ENCODE measurements at regions not wholly inside any gene's neighbourhood (a gene's known extent, or its start where the extent isn't known, plus 50 kb on each side); places are given as distances from the start of the nearest gene placed in this dataset.

DNA sequence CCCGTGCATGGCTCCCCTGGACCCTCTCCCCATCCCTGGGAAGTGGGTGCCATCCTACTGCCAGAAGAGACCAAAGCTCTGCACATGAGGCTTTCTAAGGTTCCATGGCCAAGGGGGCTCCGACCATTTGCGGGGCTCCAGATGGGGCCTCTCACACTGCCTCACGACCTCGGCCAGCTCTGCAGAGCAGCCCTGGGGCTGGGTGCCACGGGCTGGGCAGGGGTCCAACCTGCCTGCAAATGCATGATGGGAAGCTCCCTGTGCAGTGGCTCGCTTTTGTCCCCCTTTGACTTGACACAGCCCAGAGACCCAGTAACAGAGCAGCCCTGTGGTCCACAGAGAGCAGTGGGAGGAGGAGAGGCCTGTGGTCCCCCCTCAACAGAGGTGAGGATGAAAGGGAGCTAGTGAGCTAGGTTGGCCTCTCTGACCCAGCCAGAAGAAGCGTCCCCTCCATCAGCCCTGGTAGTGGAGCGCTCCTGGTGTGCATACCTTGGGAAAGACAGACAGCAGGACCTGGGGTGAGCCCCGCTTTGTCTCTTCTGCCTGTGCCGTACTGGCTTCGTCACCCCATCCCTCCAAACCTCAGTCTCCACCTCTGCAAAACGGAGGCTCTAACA, 174.1 kb downstream of the DDX1 start:
- TF ChIP-seq, protein P1, sequence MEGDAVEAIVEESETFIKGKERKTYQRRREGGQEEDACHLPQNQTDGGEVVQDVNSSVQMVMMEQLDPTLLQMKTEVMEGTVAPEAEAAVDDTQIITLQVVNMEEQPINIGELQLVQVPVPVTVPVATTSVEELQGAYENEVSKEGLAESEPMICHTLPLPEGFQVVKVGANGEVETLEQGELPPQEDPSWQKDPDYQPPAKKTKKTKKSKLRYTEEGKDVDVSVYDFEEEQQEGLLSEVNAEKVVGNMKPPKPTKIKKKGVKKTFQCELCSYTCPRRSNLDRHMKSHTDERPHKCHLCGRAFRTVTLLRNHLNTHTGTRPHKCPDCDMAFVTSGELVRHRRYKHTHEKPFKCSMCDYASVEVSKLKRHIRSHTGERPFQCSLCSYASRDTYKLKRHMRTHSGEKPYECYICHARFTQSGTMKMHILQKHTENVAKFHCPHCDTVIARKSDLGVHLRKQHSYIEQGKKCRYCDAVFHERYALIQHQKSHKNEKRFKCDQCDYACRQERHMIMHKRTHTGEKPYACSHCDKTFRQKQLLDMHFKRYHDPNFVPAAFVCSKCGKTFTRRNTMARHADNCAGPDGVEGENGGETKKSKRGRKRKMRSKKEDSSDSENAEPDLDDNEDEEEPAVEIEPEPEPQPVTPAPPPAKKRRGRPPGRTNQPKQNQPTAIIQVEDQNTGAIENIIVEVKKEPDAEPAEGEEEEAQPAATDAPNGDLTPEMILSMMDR (conservative IDR thresholded peaks at IDR 0.05; ENCODE audit: low read depth, low read length): no peak
- Histone ChIP-seq H3K4me2 (no peak overlapping the region), H3K4me1 (ENCODE audit: low read depth, poor library complexity, severe bottlenecking) (no peaks in the 10 kb centered on the region), H3K36me3 (ENCODE audit: insufficient read depth) (no peaks in the 10 kb centered on the region), H3K27me3 (ENCODE audit: insufficient read depth, low read depth) (no peaks in the 10 kb centered on the region), H3K9ac (no peak overlapping the region), H2AFZ (ENCODE audit: low read depth) (no peak overlapping the region), H3K4me3 (IDR thresholded peaks at IDR 0.05; ENCODE audit: insufficient read depth, low read depth, low read length) (no peak overlapping the region), H3K79me2 (ENCODE audit: insufficient read depth, low read depth) (no peaks in the 10 kb centered on the region), H4K20me1 (ENCODE audit: insufficient read depth) (no peaks in the 10 kb centered on the region), H3K27ac (no peak overlapping the region)

DNA sequence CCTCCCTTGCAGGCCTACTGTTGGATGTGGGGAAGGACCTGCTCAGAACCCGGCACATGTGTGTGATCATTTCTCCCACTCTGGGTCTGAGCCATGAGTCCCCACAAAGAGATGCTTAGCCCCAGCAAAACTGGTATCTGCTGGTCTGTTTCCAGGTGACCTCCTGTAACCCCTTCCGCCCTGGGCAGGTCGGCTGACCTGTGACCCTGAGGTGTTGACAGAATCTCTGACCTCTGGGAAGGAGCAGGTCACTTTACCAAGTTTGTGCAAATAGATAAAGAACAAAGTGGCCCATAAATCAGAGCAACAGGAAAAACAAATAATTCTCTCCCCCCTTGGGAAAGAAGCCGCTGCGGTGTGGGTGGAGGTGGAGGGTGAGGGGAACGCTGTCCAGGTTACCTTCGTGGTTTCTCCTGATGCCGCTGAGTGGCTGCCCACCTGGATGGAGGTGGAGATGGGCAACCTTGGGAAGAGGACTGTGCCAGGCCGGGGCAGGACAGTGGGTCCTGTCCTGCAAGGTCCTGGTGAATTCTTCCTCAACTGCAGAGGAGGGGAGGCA, 174.0 kb upstream of the MYCN start:
- Histone ChIP-seq H3K4me3 (IDR thresholded peaks at IDR 0.05; ENCODE audit: insufficient read depth, low read depth, low read length) (no peak overlapping the region), H3K4me1 (ENCODE audit: low read depth, poor library complexity, severe bottlenecking) (no peaks in the 10 kb centered on the region), H3K36me3 (ENCODE audit: insufficient read depth) (no peaks in the 10 kb centered on the region), H3K4me2 (no peak overlapping the region), H4K20me1 (ENCODE audit: insufficient read depth) (no peaks in the 10 kb centered on the region), H2AFZ (ENCODE audit: low read depth) (no peak overlapping the region), H3K9ac (no peak overlapping the region), H3K27ac (no peak overlapping the region), H3K27me3 (ENCODE audit: insufficient read depth, low read depth) (no peaks in the 10 kb centered on the region), H3K79me2 (ENCODE audit: insufficient read depth, low read depth) (no peaks in the 10 kb centered on the region)
- TF ChIP-seq, protein P1 (conservative IDR thresholded peaks at IDR 0.05; ENCODE audit: low read depth, low read length): no peak

DNA sequence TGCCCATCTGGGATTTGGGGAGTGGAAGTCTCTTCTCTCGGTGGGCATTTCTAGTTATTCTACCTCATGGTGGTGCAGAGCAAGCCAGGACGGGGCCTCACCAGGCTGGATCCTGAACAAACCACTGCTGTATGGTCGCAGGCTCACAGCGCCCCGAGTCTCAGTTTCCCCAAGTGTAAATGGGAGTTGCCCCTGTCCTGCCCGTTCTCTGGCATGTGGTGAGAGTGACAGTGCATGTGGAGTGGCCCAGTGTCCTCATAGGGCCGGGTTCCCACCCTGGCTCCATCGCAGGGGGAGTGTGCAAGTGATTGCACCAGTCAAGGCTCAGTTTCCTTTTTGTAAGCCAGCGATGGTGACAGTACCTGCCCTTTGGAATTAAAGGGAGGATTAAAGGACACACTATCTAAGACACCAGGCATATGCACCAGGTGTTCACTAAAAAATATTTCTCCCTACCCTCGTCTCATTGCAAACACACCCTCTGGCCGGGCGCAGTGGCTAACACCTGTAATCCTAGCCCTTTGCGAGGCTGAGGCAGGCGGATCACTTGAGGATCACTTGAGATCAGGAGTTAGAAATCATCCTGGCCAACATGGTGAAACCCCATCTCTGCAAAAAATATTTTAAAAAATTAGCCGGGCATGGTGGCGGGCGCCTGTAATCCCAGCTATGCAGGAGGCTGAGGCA, 173.3 kb upstream of the MYCN start:
- Histone ChIP-seq H3K4me2 (no peak overlapping the region), H4K20me1 (ENCODE audit: insufficient read depth) (no peaks in the 10 kb centered on the region), H3K27ac (no peak overlapping the region), H3K9ac (no peak overlapping the region), H3K4me3 (IDR thresholded peaks at IDR 0.05; ENCODE audit: insufficient read depth, low read depth, low read length) (no peak overlapping the region), H2AFZ (ENCODE audit: low read depth) (no peak overlapping the region), H3K27me3 (ENCODE audit: insufficient read depth, low read depth) (no peaks in the 10 kb centered on the region), H3K79me2 (ENCODE audit: insufficient read depth, low read depth) (no peaks in the 10 kb centered on the region), H3K4me1 (ENCODE audit: low read depth, poor library complexity, severe bottlenecking) (no peaks in the 10 kb centered on the region), H3K36me3 (ENCODE audit: insufficient read depth) (no peaks in the 10 kb centered on the region)
- TF ChIP-seq, protein P1 (conservative IDR thresholded peaks at IDR 0.05; ENCODE audit: low read depth, low read length): no peak

DNA sequence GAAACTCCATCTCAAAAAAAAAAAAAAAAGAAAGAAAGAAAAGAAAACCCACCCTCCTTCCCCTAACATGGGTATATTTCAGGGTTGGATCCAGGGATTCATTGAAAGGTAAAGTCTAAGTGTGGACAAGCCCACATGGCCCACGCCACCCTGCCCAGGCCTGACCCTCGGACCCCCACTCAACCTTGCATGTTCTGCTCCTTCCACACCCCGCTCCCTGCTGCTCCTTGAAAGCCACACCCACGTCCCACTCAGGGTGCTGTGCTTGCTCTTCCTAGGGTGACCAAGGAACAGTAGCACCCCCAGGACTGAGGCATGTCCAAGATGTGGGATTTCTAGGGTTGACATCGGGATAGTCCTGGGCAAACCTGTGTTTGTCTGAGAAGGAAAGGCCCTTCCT, 172.7 kb upstream of the MYCN start:
- Histone ChIP-seq H4K20me1 (ENCODE audit: insufficient read depth) (no peaks in the 10 kb centered on the region), H3K27ac (no peak overlapping the region), H3K79me2 (ENCODE audit: insufficient read depth, low read depth) (no peaks in the 10 kb centered on the region), H3K4me3 (IDR thresholded peaks at IDR 0.05; ENCODE audit: insufficient read depth, low read depth, low read length) (no peak overlapping the region), H2AFZ (ENCODE audit: low read depth) (no peak overlapping the region), H3K4me1 (ENCODE audit: low read depth, poor library complexity, severe bottlenecking) (no peaks in the 10 kb centered on the region), H3K4me2 (no peak overlapping the region), H3K36me3 (ENCODE audit: insufficient read depth) (no peaks in the 10 kb centered on the region), H3K9ac (no peak overlapping the region), H3K27me3 (ENCODE audit: insufficient read depth, low read depth) (no peaks in the 10 kb centered on the region)
- TF ChIP-seq, protein P1 (conservative IDR thresholded peaks at IDR 0.05; ENCODE audit: low read depth, low read length): no peak

Measured in KMS-11 (cell line).